AG09309 (cell line): ENCODE measurements at regions not wholly inside any gene's neighbourhood (a gene's known extent, or its start where the extent isn't known, plus 50 kb on each side); places are given as distances from the start of the nearest gene placed in this dataset.
"Not testable (repeated sequence)": the region's sequence is repeated elsewhere in the genome, so short reads cannot be mapped to it uniquely, and the experiment has no call there.

Experiments used
- DNase-seq: peaks from one replicate; pipeline ENCODE4 v3.0.0-alpha.2; 2010; ENCODE audit warnings: low read depth
- H3K4me3 ChIP-seq: 2 replicates; pipeline ENCODE4 v1.5.1; 2011; ENCODE audit warnings: mild to moderate bottlenecking, low read depth, low read length, moderate library complexity; ENCODE audit not compliant: control insufficient read depth
- TF ChIP-seq, protein P1 (sequence below): IDR thresholded peaks from 2 replicates; pipeline ENCODE4 v1.5.1; 2011; ENCODE audit warnings: mild to moderate bottlenecking, low read depth, low read length, inconsistent platforms; ENCODE audit not compliant: insufficient read depth, control insufficient read depth; ENCODE audit errors: missing control alignments

DNA sequence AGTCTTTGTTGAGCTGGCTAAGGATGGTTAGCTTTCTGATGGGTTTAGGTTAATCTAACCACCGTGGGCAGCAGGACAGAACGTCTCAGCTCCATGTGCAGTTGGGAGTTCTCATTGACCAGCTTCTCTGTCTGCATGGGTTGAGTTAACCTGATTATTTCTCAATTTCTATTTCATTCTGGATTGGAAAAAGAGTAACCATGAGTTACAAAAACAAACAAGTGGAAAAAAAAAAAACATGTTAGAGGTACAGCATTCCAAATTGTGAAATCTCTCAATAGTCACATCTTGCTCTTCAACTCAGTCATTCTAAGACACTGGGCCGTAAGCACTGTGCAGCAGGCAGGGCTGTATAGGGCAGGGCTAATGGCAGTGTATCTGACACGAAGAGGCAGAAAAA, 343.7 kb upstream of the KLF4 start:
- DNase-seq = no peak
- TF ChIP-seq, protein P1, sequence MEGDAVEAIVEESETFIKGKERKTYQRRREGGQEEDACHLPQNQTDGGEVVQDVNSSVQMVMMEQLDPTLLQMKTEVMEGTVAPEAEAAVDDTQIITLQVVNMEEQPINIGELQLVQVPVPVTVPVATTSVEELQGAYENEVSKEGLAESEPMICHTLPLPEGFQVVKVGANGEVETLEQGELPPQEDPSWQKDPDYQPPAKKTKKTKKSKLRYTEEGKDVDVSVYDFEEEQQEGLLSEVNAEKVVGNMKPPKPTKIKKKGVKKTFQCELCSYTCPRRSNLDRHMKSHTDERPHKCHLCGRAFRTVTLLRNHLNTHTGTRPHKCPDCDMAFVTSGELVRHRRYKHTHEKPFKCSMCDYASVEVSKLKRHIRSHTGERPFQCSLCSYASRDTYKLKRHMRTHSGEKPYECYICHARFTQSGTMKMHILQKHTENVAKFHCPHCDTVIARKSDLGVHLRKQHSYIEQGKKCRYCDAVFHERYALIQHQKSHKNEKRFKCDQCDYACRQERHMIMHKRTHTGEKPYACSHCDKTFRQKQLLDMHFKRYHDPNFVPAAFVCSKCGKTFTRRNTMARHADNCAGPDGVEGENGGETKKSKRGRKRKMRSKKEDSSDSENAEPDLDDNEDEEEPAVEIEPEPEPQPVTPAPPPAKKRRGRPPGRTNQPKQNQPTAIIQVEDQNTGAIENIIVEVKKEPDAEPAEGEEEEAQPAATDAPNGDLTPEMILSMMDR = no peak
- no peak overlapping the region for H3K4me3 ChIP-seq

DNA sequence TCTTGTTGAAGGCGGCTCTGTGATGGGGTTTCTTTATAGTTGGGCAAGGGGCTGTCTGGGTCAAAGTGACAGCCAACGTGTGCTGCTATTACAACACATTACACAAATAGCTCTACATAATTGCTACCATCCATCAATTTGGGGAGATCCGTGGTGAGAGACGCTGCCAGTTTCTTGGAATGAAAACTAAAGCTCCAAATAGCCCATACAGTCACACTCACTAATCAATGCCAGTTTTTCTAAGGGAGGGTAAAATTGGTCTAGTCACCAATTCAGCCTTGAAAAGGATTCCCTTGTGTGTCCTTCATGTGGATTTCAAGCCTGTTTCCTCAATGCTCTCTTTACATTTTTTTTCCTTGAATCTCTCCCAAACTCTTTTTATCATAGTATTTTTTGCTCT, 343.3 kb upstream of the KLF4 start:
- TF ChIP-seq, protein P1 = no peak
- no peak overlapping the region for H3K4me3 ChIP-seq
- no peak for DNase-seq

DNA sequence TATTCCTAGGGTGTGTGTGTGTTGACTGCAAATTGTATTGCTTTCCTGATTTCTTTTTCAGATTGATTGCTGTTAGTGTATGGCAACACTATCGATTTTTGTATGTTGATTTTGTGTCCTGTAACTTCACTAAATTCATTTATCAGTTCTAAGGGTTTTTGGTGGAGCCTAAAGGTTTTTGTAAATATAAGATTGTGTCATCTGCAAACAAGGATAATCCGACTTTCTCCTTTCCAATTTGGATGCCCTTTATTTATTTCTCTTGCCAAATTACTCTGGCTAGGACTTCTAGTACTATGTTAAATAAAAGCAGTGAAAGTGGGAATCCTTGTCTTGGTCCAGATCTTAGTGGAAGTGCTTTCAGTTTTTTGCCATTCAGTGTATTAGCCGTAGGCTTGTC, 340.9 kb upstream of the KLF4 start:
- H3K4me3 ChIP-seq = no peak overlapping the region
- TF ChIP-seq, protein P1 = no peak

DNA sequence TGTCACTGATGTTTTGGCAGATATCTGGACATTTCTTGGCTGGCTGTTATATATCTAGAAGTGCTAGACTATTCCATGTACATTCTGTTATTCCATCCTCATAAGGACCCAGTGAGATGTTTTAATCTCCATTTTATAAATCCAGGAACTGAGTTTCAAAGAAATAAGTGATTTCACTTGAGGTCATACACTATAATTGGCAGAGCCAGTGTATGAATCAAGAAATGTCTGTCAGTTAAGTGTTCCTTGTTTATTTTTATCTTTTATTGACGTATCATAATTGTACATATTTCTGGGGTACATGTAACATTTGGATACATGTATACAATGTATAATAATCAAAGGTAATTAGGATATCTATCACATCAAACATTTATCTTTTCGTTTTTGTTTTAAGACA, 338.3 kb upstream of the KLF4 start:
- TF ChIP-seq, protein P1 = no peak
- DNase-seq = no peak
- H3K4me3 ChIP-seq = no peak overlapping the region

More for the DNA sequence above, 340.9 kb upstream of the KLF4 start:
- no peak for DNase-seq

DNA sequence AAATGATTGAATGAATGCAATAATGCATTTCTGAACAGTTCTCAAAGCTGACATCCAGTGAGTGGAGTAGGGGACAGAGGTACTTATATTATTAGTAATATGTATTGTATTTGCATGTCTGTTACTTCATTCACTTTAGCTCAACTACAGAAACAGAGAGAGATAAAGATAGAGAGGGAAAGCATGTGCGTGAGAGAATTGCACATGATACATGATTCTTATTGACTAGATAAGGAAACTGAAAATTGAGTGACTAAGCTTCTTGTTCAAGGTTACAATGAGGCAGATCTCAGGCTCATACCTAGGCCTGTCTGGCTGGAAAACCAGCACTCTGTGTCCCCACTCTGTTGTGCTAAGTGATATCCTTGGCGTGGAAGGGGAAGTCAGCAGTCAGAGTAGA, 337.7 kb upstream of the KLF4 start:
- no peak for DNase-seq
- TF ChIP-seq, protein P1 = no peak
- no peak overlapping the region for H3K4me3 ChIP-seq

DNA sequence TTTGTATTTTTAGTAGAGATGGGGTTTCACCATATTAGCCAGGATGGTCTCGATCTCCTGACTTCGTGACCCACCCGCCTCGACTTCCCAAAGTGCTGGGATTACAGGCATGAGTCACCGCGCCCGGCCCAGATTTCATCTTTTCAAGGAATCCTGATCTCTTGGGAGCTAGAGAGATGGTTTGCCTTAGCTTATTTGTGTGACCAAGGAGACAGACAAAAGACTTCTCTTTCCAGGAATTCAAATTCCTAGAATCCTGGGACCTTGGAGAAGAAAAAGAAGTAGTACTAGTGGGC, 337.1 kb upstream of the KLF4 start:
- H3K4me3 ChIP-seq, DNase-seq: not testable (repeated sequence)

DNA sequence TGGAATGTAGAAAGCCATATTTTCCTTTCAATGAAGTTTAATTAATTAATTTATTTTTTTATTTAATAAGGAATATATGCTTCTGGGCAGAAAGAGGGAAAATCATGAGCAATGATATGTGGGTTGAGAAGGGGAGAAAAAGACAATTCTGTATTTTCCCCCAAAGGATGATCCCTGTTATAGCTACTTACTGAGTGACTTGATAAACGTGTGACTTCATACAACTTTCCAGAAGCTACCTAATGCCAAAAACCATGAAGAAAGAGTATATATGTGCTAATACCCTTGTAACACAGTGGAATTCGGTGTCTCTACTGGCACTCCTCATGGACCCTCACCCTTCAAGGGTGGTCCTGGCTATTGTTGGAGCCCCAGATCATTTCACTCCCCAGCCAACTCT, 335.0 kb upstream of the KLF4 start:
- H3K4me3 ChIP-seq = no peak overlapping the region
- TF ChIP-seq, protein P1 = no peak
- no peak for DNase-seq
